ENCODE measurements at regions not wholly inside any gene's neighbourhood (a gene's known extent, or its start where the extent isn't known, plus 50 kb on each side); places are given as distances from the start of the nearest gene placed in this dataset.

DNA sequence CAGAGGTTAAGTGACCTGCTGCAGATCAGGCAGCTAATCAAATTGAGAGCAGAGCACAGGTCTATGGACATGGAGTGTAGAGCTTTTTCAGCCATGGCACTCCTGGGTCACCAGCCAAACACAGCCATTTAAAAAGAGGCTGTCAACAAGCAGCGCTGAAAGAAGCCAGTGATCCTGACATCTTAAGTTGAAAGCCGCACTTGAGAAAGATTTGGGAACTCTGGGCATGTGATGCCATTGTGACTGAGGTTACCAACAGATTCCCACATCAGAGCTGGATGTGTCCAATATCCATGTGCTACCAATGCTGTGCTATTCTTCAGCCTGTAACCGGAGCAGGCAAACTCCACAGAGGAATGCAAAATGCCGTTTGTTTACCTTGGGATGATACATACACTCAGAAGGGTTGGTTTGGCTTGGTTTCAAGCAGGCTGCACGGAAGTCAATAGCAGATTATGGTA lies 56.2 kb upstream of the ABLIM1 start:
- H3K4me1 Mint-ChIP-seq = peaks cover 23% of the 10 kb centered on the region
- H3K36me3 Mint-ChIP-seq (ENCODE audit: low read depth) = no peaks in the 10 kb centered on the region
- no peak overlapping the region for H3K4me3 Mint-ChIP-seq
- Histone ChIP-seq H3K27me3 (ENCODE audit: insufficient read depth) (no peaks in the 10 kb centered on the region), H3K4me1 (ENCODE audit: insufficient read depth) (peaks cover 6% of the 10 kb centered on the region), H3K4me3 (no peak overlapping the region), H4K20me1 (replicated peaks; ENCODE audit: insufficient read depth) (no peaks in the 10 kb centered on the region), H2AFZ (peak overlapping the region; percentile 19; the same call in 1 of the 2 replicates), H3F3A (replicated peaks; ENCODE audit: low read depth) (no peaks in the 10 kb centered on the region), H3K9me2 (ENCODE audit: insufficient read depth) (no peaks in the 10 kb centered on the region), H3K27ac (ENCODE audit: low read depth) (no peak overlapping the region), H3K36me3 (ENCODE audit: insufficient read depth) (no peaks in the 10 kb centered on the region), H3K4me2 (no peak overlapping the region), H3K79me2 (replicated peaks; ENCODE audit: insufficient read depth) (no peaks in the 10 kb centered on the region)
- TF ChIP-seq ZNF331 (CRISPR knock-in tag; IDR thresholded peaks at IDR 0.05; ENCODE audit: low read depth) = no peak
- TF ChIP-seq STAT1 (IDR thresholded peaks at IDR 0.05; ENCODE audit: unreplicated experiment) = no peak
- TF ChIP-seq EZH2 (IDR thresholded peaks at IDR 0.05; ENCODE audit: low read depth, unreplicated experiment) = no peak
- no peak for TF ChIP-seq CREB1 (CRISPR knock-in tag; IDR thresholded peaks at IDR 0.05; ENCODE audit: low read depth)
- TF ChIP-seq, protein P1, sequence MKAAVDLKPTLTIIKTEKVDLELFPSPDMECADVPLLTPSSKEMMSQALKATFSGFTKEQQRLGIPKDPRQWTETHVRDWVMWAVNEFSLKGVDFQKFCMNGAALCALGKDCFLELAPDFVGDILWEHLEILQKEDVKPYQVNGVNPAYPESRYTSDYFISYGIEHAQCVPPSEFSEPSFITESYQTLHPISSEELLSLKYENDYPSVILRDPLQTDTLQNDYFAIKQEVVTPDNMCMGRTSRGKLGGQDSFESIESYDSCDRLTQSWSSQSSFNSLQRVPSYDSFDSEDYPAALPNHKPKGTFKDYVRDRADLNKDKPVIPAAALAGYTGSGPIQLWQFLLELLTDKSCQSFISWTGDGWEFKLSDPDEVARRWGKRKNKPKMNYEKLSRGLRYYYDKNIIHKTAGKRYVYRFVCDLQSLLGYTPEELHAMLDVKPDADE (IDR thresholded peaks at IDR 0.05) = no peak
- TF ChIP-seq, protein P2, sequence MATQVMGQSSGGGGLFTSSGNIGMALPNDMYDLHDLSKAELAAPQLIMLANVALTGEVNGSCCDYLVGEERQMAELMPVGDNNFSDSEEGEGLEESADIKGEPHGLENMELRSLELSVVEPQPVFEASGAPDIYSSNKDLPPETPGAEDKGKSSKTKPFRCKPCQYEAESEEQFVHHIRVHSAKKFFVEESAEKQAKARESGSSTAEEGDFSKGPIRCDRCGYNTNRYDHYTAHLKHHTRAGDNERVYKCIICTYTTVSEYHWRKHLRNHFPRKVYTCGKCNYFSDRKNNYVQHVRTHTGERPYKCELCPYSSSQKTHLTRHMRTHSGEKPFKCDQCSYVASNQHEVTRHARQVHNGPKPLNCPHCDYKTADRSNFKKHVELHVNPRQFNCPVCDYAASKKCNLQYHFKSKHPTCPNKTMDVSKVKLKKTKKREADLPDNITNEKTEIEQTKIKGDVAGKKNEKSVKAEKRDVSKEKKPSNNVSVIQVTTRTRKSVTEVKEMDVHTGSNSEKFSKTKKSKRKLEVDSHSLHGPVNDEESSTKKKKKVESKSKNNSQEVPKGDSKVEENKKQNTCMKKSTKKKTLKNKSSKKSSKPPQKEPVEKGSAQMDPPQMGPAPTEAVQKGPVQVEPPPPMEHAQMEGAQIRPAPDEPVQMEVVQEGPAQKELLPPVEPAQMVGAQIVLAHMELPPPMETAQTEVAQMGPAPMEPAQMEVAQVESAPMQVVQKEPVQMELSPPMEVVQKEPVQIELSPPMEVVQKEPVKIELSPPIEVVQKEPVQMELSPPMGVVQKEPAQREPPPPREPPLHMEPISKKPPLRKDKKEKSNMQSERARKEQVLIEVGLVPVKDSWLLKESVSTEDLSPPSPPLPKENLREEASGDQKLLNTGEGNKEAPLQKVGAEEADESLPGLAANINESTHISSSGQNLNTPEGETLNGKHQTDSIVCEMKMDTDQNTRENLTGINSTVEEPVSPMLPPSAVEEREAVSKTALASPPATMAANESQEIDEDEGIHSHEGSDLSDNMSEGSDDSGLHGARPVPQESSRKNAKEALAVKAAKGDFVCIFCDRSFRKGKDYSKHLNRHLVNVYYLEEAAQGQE (IDR thresholded peaks at IDR 0.05; ENCODE audit: unreplicated experiment) = no peak
- TF ChIP-seq ZNF114 (CRISPR knock-in tag; IDR thresholded peaks at IDR 0.05) = no peak
- TF ChIP-seq, protein P3, sequence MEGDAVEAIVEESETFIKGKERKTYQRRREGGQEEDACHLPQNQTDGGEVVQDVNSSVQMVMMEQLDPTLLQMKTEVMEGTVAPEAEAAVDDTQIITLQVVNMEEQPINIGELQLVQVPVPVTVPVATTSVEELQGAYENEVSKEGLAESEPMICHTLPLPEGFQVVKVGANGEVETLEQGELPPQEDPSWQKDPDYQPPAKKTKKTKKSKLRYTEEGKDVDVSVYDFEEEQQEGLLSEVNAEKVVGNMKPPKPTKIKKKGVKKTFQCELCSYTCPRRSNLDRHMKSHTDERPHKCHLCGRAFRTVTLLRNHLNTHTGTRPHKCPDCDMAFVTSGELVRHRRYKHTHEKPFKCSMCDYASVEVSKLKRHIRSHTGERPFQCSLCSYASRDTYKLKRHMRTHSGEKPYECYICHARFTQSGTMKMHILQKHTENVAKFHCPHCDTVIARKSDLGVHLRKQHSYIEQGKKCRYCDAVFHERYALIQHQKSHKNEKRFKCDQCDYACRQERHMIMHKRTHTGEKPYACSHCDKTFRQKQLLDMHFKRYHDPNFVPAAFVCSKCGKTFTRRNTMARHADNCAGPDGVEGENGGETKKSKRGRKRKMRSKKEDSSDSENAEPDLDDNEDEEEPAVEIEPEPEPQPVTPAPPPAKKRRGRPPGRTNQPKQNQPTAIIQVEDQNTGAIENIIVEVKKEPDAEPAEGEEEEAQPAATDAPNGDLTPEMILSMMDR (conservative IDR thresholded peaks at IDR 0.05; ENCODE audit: low read depth in 2 of 2) = no peak
- no peaks in the 10 kb centered on the region for H3K9me3 Mint-ChIP-seq
- H3K27me3 Mint-ChIP-seq (ENCODE audit: insufficient read depth, low read depth, poor library complexity) = no peaks in the 10 kb centered on the region
- H3K27ac Mint-ChIP-seq = no peak overlapping the region
- no peak; the same call in 2 of the 3 replicates for ATAC-seq
- no peak for DNase-seq (ENCODE audit: low spot score)

DNA sequence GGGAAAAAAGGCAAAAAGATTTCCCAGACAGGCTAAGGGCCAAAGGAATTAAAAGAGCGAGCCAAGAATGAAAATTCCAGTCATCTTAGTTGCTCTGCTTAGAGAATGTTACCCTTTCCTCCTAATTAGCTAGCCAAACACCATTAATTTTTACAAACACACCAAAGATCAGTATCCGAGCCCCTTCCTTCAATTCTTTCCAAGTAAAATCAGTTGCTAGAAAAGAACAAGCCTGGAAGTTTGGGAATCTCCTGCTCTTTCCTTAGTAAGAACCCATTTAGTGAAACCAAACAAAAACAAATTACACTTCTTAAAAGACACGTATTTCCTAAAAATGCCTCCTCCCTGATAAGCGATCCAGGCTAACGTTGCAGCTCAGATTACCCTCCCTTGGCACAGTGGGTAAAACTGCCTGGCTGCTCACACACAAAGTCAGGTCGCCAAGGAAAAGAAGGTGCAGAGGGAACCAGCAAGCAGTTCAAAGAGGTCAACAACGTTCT lies 57.1 kb upstream of the ABLIM1 start:
- no peaks in the 10 kb centered on the region for H3K36me3 Mint-ChIP-seq (ENCODE audit: low read depth)
- Histone ChIP-seq H4K20me1 (replicated peaks; ENCODE audit: insufficient read depth) (no peaks in the 10 kb centered on the region), H3K4me1 (ENCODE audit: insufficient read depth) (peaks cover 6% of the 10 kb centered on the region), H3F3A (replicated peaks; ENCODE audit: low read depth) (no peaks in the 10 kb centered on the region), H3K79me2 (replicated peaks; ENCODE audit: insufficient read depth) (no peaks in the 10 kb centered on the region), H3K4me2 (no peak overlapping the region), H3K27me3 (ENCODE audit: insufficient read depth) (no peaks in the 10 kb centered on the region), H3K4me3 (no peak overlapping the region), H2AFZ (no peak overlapping the region; the same call in 1 of the 2 replicates), H3K9me2 (ENCODE audit: insufficient read depth) (no peaks in the 10 kb centered on the region), H3K27ac (ENCODE audit: low read depth) (no peak overlapping the region), H3K36me3 (ENCODE audit: insufficient read depth) (no peaks in the 10 kb centered on the region)
- no peaks in the 10 kb centered on the region for H3K9me3 Mint-ChIP-seq
- no peak overlapping the region for H3K4me3 Mint-ChIP-seq
- ATAC-seq (no peak), DNase-seq (ENCODE audit: low spot score) (no peak)
- H3K4me1 Mint-ChIP-seq = peaks cover 23% of the 10 kb centered on the region
- H3K27me3 Mint-ChIP-seq (ENCODE audit: insufficient read depth, low read depth, poor library complexity) = no peaks in the 10 kb centered on the region
- H3K27ac Mint-ChIP-seq = no peak overlapping the region
- TF ChIP-seq, protein P4, sequence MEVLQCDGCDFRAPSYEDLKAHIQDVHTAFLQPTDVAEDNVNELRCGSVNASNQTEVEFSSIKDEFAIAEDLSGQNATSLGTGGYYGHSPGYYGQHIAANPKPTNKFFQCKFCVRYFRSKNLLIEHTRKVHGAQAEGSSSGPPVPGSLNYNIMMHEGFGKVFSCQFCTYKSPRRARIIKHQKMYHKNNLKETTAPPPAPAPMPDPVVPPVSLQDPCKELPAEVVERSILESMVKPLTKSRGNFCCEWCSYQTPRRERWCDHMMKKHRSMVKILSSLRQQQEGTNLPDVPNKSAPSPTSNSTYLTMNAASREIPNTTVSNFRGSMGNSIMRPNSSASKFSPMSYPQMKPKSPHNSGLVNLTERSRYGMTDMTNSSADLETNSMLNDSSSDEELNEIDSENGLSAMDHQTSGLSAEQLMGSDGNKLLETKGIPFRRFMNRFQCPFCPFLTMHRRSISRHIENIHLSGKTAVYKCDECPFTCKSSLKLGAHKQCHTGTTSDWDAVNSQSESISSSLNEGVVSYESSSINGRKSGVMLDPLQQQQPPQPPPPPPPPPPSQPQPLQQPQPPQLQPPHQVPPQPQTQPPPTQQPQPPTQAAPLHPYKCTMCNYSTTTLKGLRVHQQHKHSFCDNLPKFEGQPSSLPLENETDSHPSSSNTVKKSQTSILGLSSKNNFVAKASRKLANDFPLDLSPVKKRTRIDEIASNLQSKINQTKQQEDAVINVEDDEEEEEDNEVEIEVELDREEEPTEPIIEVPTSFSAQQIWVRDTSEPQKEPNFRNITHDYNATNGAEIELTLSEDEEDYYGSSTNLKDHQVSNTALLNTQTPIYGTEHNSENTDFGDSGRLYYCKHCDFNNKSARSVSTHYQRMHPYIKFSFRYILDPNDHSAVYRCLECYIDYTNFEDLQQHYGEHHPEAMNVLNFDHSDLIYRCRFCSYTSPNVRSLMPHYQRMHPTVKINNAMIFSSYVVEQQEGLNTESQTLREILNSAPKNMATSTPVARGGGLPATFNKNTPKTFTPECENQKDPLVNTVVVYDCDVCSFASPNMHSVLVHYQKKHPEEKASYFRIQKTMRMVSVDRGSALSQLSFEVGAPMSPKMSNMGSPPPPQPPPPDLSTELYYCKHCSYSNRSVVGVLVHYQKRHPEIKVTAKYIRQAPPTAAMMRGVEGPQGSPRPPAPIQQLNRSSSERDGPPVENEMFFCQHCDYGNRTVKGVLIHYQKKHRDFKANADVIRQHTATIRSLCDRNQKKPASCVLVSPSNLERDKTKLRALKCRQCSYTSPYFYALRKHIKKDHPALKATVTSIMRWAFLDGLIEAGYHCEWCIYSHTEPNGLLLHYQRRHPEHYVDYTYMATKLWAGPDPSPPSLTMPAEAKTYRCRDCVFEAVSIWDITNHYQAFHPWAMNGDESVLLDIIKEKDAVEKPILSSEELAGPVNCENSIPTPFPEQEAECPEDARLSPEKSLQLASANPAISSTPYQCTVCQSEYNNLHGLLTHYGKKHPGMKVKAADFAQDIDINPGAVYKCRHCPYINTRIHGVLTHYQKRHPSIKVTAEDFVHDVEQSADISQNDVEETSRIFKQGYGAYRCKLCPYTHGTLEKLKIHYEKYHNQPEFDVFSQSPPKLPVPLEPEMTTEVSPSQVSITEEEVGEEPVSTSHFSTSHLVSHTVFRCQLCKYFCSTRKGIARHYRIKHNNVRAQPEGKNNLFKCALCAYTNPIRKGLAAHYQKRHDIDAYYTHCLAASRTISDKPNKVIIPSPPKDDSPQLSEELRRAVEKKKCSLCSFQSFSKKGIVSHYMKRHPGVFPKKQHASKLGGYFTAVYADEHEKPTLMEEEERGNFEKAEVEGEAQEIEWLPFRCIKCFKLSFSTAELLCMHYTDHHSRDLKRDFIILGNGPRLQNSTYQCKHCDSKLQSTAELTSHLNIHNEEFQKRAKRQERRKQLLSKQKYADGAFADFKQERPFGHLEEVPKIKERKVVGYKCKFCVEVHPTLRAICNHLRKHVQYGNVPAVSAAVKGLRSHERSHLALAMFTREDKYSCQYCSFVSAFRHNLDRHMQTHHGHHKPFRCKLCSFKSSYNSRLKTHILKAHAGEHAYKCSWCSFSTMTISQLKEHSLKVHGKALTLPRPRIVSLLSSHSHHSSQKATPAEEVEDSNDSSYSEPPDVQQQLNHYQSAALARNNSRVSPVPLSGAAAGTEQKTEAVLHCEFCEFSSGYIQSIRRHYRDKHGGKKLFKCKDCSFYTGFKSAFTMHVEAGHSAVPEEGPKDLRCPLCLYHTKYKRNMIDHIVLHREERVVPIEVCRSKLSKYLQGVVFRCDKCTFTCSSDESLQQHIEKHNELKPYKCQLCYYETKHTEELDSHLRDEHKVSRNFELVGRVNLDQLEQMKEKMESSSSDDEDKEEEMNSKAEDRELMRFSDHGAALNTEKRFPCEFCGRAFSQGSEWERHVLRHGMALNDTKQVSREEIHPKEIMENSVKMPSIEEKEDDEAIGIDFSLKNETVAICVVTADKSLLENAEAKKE (CRISPR knock-in tag; IDR thresholded peaks at IDR 0.05) = no peak
